MM.1S (cell line): ENCODE measurements at regions not wholly inside any gene's neighbourhood (a gene's known extent, or its start where the extent isn't known, plus 50 kb on each side); places are given as distances from the start of the nearest gene placed in this dataset.

Experiments
- CTCF ChIP-seq: fragments of 300-600 bp; sonication (generic); IDR thresholded peaks from 2 replicates; pipeline ENCODE4 v1.5.1; 2016; ENCODE audit warnings: antibody characterized with exemption, low read length, mixed read lengths
- EZH2 ChIP-seq: fragments of 300-600 bp; sonication (generic); optimal IDR thresholded peaks from 2 replicates; pipeline ENCODE3; 2017; ENCODE audit warnings: low read depth, mild to moderate bottlenecking, antibody characterized with exemption, low read length, mixed read lengths
- EZH2phosphoT487 ChIP-seq: fragments of 300-600 bp; sonication (generic); IDR thresholded peaks from 2 replicates; pipeline ENCODE4 v1.6.1; 2018; ENCODE audit warnings: antibody characterized with exemption, low read length

GRCh38 chr14:56952766-56953473, 142.6 kb upstream of the OTX2 start:
- TF ChIP-seq EZH2phosphoT487: no peak
- no peak for TF ChIP-seq CTCF
- no peak for TF ChIP-seq EZH2
